ENCODE measurements at regions not wholly inside any gene's neighbourhood (a gene's known extent, or its start where the extent isn't known, plus 50 kb on each side); places are given as distances from the start of the nearest gene placed in this dataset.

- no peak for DNase-seq (ENCODE audit: low read depth)
Observed at GRCh38 chr16:55271945-55272513, 52.0 kb upstream of the IRX6 start.

- no peak for DNase-seq (ENCODE audit: low read depth)
Observed at GRCh38 chr16:55272744-55273143, 51.3 kb upstream of the IRX6 start.

GRCh38 chr16:55273356-55273755 is 50.6 kb upstream of the IRX6 start:
- DNase-seq (ENCODE audit: low read depth) = no peak

DNA sequence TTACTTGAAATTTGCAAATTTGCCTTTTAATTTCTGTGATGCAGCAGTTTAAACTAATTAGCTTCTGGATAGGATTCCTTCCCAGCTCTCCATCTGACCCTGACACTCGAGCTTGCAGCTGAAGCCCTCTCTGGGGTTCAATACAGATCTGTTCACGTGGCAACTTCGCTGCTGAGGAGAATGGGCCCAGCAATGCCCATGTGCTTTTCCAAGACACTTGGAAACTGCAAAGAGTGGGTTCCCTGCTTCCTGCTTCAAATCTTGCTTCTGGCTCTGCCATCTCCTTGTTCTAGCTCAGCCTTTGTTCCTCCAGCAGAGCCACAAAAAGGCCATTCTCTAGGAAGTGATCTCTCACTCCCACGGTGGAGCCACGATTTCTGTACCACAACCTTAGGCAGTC is 50.0 kb upstream of the IRX6 start:
- no peak for DNase-seq (ENCODE audit: low read depth)

Measured in non-pigmented ciliary epithelial cell (primary cell).